ENCODE measurements at regions not wholly inside any gene's neighbourhood (a gene's known extent, or its start where the extent isn't known, plus 50 kb on each side); places are given as distances from the start of the nearest gene placed in this dataset.

DNA sequence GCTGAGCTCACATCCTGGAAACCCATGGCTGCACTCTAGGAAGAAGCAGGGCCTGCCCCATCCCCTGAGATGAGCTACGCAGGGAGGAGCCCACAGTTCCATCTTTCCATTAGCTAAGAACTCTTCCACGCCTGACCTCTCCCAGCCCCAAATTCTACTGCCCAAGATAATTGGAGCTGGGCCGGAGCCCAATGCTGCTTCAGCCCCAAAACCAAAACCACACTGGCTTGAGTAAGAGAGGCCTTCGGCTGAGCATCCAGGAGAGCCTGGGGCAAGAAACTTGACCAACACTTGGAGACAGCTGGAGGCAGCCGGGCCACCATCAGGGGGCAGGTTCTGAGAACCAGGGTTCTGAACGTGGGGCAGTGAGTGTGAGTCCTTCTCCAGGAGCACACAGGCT is 116.1 kb upstream of the ZMIZ1 start:
- DNase-seq: peak; percentile 40
- 76 to 80% methylated on average over 2 to 6 of the region's 6 CpGs for WGBS, 2 donors
- H3K9me3 ChIP-seq: no peaks in the 10 kb centered on the region
- intact Hi-C loops (cut with DNase I; ENCODE audit: low total_unique reads): no loop called here
- H3K4me3 ChIP-seq: no peak overlapping the region
- peaks cover 4% of the 10 kb centered on the region for H3K4me1 ChIP-seq
- no peaks in the 10 kb centered on the region for H3K27me3 ChIP-seq
- no peak overlapping the region for H3K27ac ChIP-seq
- H3K36me3 ChIP-seq (ENCODE audit: low read depth, missing control alignments): no peaks in the 10 kb centered on the region
- no peak for TF ChIP-seq POLR2A (IDR thresholded peaks at IDR 0.05)
- TF ChIP-seq, protein P1, sequence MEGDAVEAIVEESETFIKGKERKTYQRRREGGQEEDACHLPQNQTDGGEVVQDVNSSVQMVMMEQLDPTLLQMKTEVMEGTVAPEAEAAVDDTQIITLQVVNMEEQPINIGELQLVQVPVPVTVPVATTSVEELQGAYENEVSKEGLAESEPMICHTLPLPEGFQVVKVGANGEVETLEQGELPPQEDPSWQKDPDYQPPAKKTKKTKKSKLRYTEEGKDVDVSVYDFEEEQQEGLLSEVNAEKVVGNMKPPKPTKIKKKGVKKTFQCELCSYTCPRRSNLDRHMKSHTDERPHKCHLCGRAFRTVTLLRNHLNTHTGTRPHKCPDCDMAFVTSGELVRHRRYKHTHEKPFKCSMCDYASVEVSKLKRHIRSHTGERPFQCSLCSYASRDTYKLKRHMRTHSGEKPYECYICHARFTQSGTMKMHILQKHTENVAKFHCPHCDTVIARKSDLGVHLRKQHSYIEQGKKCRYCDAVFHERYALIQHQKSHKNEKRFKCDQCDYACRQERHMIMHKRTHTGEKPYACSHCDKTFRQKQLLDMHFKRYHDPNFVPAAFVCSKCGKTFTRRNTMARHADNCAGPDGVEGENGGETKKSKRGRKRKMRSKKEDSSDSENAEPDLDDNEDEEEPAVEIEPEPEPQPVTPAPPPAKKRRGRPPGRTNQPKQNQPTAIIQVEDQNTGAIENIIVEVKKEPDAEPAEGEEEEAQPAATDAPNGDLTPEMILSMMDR (IDR thresholded peaks at IDR 0.05): no peak

DNA sequence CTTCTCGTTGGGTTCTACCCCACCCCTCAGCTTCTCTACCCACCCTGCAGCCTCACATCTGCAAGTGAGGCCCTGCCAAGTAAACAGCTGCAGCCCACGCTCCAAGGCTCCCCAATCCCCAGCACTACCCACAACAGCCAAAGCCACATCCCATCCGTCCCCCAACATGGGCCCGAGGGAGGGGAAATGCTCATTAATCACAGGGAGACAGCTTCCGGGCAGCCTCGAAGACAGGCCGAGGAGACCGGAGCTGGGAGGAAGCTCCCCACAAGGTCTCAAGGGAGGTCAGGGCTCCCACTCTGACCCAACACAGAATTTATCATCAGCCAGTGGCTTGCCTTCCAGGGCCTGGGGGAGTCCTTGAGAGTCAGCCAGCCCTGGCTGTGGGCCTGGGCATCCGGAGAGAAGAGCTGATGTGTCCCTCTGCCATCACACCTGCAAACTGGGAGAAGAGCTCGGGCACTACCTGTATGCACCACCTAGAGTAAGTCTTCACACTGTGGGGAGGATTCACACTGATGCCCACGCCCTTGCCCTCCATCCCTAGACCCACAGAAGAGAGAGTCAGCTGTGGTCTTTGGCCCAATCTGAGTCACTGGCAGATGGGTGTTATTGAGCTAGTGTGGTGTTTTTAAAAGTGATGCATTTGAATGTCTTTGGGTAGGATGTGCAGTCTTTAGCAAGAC is 115.5 kb upstream of the ZMIZ1 start:
- Histone ChIP-seq H3K27ac (no peak overlapping the region), H3K9me3 (no peaks in the 10 kb centered on the region), H3K4me1 (peaks cover 4% of the 10 kb centered on the region), H3K4me3 (no peak overlapping the region), H3K36me3 (ENCODE audit: low read depth, missing control alignments) (no peaks in the 10 kb centered on the region), H3K27me3 (no peaks in the 10 kb centered on the region)
- intact Hi-C loops (cut with DNase I; ENCODE audit: low total_unique reads): no loop called here
- no peak for DNase-seq
- TF ChIP-seq, protein P1 (IDR thresholded peaks at IDR 0.05): no peak
- TF ChIP-seq POLR2A (IDR thresholded peaks at IDR 0.05): no peak
- WGBS, 2 donors: 47 to 57% methylated on average over 10 to 11 of the region's 11 CpGs

- no peak overlapping the region for H3K4me3 ChIP-seq
- no peak overlapping the region for H3K27ac ChIP-seq
- intact Hi-C loops (cut with DNase I; ENCODE audit: low total_unique reads): no loop called here
- 95 to 100% methylated on average over 7 of the region's 7 CpGs for WGBS, 2 donors
- no peaks in the 10 kb centered on the region for H3K36me3 ChIP-seq (ENCODE audit: low read depth, missing control alignments)
- no peak for DNase-seq
- peaks cover 4% of the 10 kb centered on the region for H3K4me1 ChIP-seq
- no peaks in the 10 kb centered on the region for H3K9me3 ChIP-seq
- TF ChIP-seq, protein P1 (IDR thresholded peaks at IDR 0.05): no peak
- TF ChIP-seq POLR2A (IDR thresholded peaks at IDR 0.05): no peak
- no peaks in the 10 kb centered on the region for H3K27me3 ChIP-seq
Measured at GRCh38 chr10:78953799-78954297, 114.9 kb upstream of the ZMIZ1 start.

- Histone ChIP-seq H3K4me1 (peaks cover 4% of the 10 kb centered on the region), H3K27ac (no peak overlapping the region), H3K36me3 (ENCODE audit: low read depth, missing control alignments) (no peaks in the 10 kb centered on the region), H3K27me3 (no peaks in the 10 kb centered on the region), H3K9me3 (no peaks in the 10 kb centered on the region), H3K4me3 (no peak overlapping the region)
- TF ChIP-seq, protein P1 (IDR thresholded peaks at IDR 0.05): no peak
- TF ChIP-seq POLR2A (IDR thresholded peaks at IDR 0.05): no peak
- no peak for DNase-seq
- intact Hi-C loops (cut with DNase I; ENCODE audit: low total_unique reads): no loop called here
- 93 to 95% methylated on average over 7 of the region's 7 CpGs for WGBS, 2 donors
Measured at GRCh38 chr10:78954689-78955088, 114.1 kb upstream of the ZMIZ1 start.

DNA sequence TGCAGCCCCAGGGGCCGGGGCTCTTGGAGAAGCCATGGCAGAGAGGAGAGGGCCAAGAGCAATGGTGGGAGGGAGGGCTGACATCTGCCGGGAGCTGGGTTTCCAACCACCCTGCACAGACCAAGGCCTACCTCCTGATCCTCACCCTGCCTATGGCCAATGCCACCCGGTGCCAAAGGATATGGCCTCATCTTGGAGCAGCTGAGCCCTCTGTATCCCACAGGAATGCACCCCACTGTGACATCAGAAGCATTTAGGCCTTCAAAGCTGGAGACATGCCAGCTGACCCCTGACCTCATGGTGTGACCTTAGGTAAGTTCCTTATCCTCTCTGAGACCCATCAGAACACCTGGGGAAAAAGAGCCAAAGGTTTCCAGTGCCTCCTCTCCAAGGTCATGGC is 113.6 kb upstream of the ZMIZ1 start:
- intact Hi-C loops (cut with DNase I; ENCODE audit: low total_unique reads): no loop called here
- Histone ChIP-seq H3K4me3 (no peak overlapping the region), H3K9me3 (no peaks in the 10 kb centered on the region), H3K27ac (no peak overlapping the region), H3K4me1 (peaks cover 4% of the 10 kb centered on the region), H3K27me3 (no peaks in the 10 kb centered on the region), H3K36me3 (ENCODE audit: low read depth, missing control alignments) (no peaks in the 10 kb centered on the region)
- 50 to 95% methylated on average over 2 to 3 of the region's 3 CpGs for WGBS, 2 donors
- DNase-seq: no peak
- no peak for TF ChIP-seq POLR2A (IDR thresholded peaks at IDR 0.05)
- TF ChIP-seq, protein P1 (IDR thresholded peaks at IDR 0.05): no peak

All from testis (tissue), 2 donors.